Memory B cell (primary cell): ENCODE measurements at regions not wholly inside any gene's neighbourhood (a gene's known extent, or its start where the extent isn't known, plus 50 kb on each side); places are given as distances from the start of the nearest gene placed in this dataset.

ENCODE experiments used
- ATAC-seq: fragments of 150-1000 bp; cut with Tn5 transposase; 2 replicates; pipeline ENCODE4 v1.10.0; 2021; ENCODE audit warnings: low read depth, mild to moderate bottlenecking, moderate library complexity
- DNase-seq, 2 donors: peaks; one replicate each; pipeline ENCODE4 v3.0.0; 2022; ENCODE audit warnings: low spot score in 2 of 2
- H3K27ac Mint-ChIP-seq: one replicate; pipeline ENCODE4 v1.8.0; 2022; ENCODE audit warnings: mild to moderate bottlenecking, moderate library complexity, mixed read lengths
- H3K27me3 Mint-ChIP-seq: one replicate; pipeline ENCODE4 v1.8.0; 2022; ENCODE audit warnings: mixed read lengths
- H3K36me3 Mint-ChIP-seq: one replicate; pipeline ENCODE4 v1.8.0; 2022; ENCODE audit warnings: mild to moderate bottlenecking, mixed read lengths
- H3K4me1 Mint-ChIP-seq: one replicate; pipeline ENCODE4 v1.8.0; 2022; ENCODE audit warnings: mixed read lengths
- H3K4me3 Mint-ChIP-seq: one replicate; pipeline ENCODE4 v1.8.0; 2022; ENCODE audit warnings: mild to moderate bottlenecking, moderate library complexity, mixed read lengths
- H3K9me3 Mint-ChIP-seq: one replicate; pipeline ENCODE4 v1.8.0; 2022; ENCODE audit warnings: mixed read lengths

- Mint-ChIP-seq H3K4me3 (no peak overlapping the region), H3K36me3 (peaks cover 1% of the 10 kb centered on the region), H3K27ac (no peak overlapping the region), H3K4me1 (no peaks in the 10 kb centered on the region), H3K27me3 (peaks cover 6% of the 10 kb centered on the region), H3K9me3 (peaks cover 3% of the 10 kb centered on the region)
- DNase-seq (no peak), ATAC-seq (no peak)
These were observed 79.3 kb upstream of the SLC25A13 start for GRCh38 chr7:96401200-96401599.

GRCh38 chr7:96400518-96400917 lies 78.6 kb upstream of the SLC25A13 start:
- Mint-ChIP-seq H3K36me3 (peaks cover 1% of the 10 kb centered on the region), H3K9me3 (peaks cover 3% of the 10 kb centered on the region), H3K4me1 (no peaks in the 10 kb centered on the region), H3K27ac (no peak overlapping the region), H3K4me3 (no peak overlapping the region), H3K27me3 (peaks cover 6% of the 10 kb centered on the region)
- ATAC-seq (no peak), DNase-seq (no peak)

GRCh38 chr7:96400001-96400400 lies 78.1 kb upstream of the SLC25A13 start:
- Mint-ChIP-seq H3K4me1 (no peaks in the 10 kb centered on the region), H3K27ac (no peak overlapping the region), H3K27me3 (peaks cover 6% of the 10 kb centered on the region)

GRCh38 chr7:96397936-96398598 lies 76.2 kb upstream of the SLC25A13 start:
- Mint-ChIP-seq H3K4me3 (no peak overlapping the region), H3K27ac (no peak overlapping the region), H3K36me3 (peaks cover under 1% of the 10 kb centered on the region), H3K9me3 (peaks cover 3% of the 10 kb centered on the region), H3K4me1 (no peaks in the 10 kb centered on the region), H3K27me3 (peaks cover 5% of the 10 kb centered on the region)
- ATAC-seq: no peak
- no peak for DNase-seq

More at GRCh38 chr7:96400001-96400400, 78.1 kb upstream of the SLC25A13 start:
- DNase-seq (no peak), ATAC-seq (no peak)
- Mint-ChIP-seq H3K4me3 (no peak overlapping the region), H3K9me3 (peaks cover 3% of the 10 kb centered on the region), H3K36me3 (peaks cover 1% of the 10 kb centered on the region)

GRCh38 chr7:96388620-96389383 lies 66.9 kb upstream of the SLC25A13 start:
- peaks cover 3% of the 10 kb centered on the region for H3K27me3 Mint-ChIP-seq
- no peaks in the 10 kb centered on the region for H3K36me3 Mint-ChIP-seq
- DNase-seq (no peak), ATAC-seq (no peak)
- no peak overlapping the region for H3K4me3 Mint-ChIP-seq
- peaks cover 2% of the 10 kb centered on the region for H3K9me3 Mint-ChIP-seq
- no peak overlapping the region for H3K27ac Mint-ChIP-seq
- H3K4me1 Mint-ChIP-seq: no peaks in the 10 kb centered on the region

- H3K9me3 Mint-ChIP-seq: peaks cover 2% of the 10 kb centered on the region
- H3K27ac Mint-ChIP-seq: no peak overlapping the region
- no peak overlapping the region for H3K4me3 Mint-ChIP-seq
- DNase-seq: no peak
- no peaks in the 10 kb centered on the region for H3K36me3 Mint-ChIP-seq
- H3K27me3 Mint-ChIP-seq: peaks cover 3% of the 10 kb centered on the region
- H3K4me1 Mint-ChIP-seq: no peaks in the 10 kb centered on the region
- ATAC-seq: no peak
These were observed 66.3 kb upstream of the SLC25A13 start for GRCh38 chr7:96388166-96388565.

- H3K36me3 Mint-ChIP-seq: no peaks in the 10 kb centered on the region
- H3K9me3 Mint-ChIP-seq: no peaks in the 10 kb centered on the region
- H3K27me3 Mint-ChIP-seq: peaks cover 6% of the 10 kb centered on the region
- DNase-seq (no peak), ATAC-seq (no peak)
- H3K4me3 Mint-ChIP-seq: no peak overlapping the region
- no peak overlapping the region for H3K27ac Mint-ChIP-seq
- H3K4me1 Mint-ChIP-seq: no peaks in the 10 kb centered on the region
These were observed 58.2 kb upstream of the SLC25A13 start for GRCh38 chr7:96380111-96380512.

- Mint-ChIP-seq H3K9me3 (no peaks in the 10 kb centered on the region), H3K27ac (no peak overlapping the region)
These were observed 55.5 kb upstream of the SLC25A13 start for GRCh38 chr7:96377399-96377798.

More at GRCh38 chr7:96377399-96377798, 55.5 kb upstream of the SLC25A13 start:
- Mint-ChIP-seq H3K4me1 (no peaks in the 10 kb centered on the region), H3K27me3 (peaks cover 2% of the 10 kb centered on the region), H3K4me3 (no peak overlapping the region), H3K36me3 (no peaks in the 10 kb centered on the region)
- DNase-seq: no peak
- no peak for ATAC-seq
